SK-N-SH (cell line): ENCODE measurements at regions not wholly inside any gene's neighbourhood (a gene's known extent, or its start where the extent isn't known, plus 50 kb on each side); places are given as distances from the start of the nearest gene placed in this dataset.

ENCODE experiments used
- RAD21 ChIP-seq: IDR thresholded peaks from 2 replicates; pipeline ENCODE4 v1.6.1; 2012; ENCODE audit warnings: mild to moderate bottlenecking, low read length
- RCOR1 ChIP-seq: fragments of 150-350 bp; IDR thresholded peaks from 2 replicates; pipeline ENCODE4 v1.6.1; 2017; ENCODE audit warnings: antibody characterized with exemption, low read length

- TF ChIP-seq RAD21: no peak
- no peak for TF ChIP-seq RCOR1
Observed at GRCh38 chr3:77814845-77815244, 774.9 kb downstream of the ROBO2 start.
